Keratinocyte (primary cell): ENCODE measurements at regions not wholly inside any gene's neighbourhood (a gene's known extent, or its start where the extent isn't known, plus 50 kb on each side); places are given as distances from the start of the nearest gene placed in this dataset.

Experiments
- DNase-seq: peaks from one replicate; pipeline ENCODE4 v3.0.0-alpha.2; 2011; ENCODE audit warnings: low read depth, missing footprints, low spot score
- FAIRE-seq: peaks from 2 replicates; lab custom pipeline; 2011; peaks lifted over from hg19 to GRCh38; lab: Jason Lieb, UNC
- H2AFZ ChIP-seq: 2 replicates; pipeline ENCODE4 v1.6.0; 2012; ENCODE audit warnings: low read length, control low read depth, inconsistent platforms; ENCODE audit not compliant: control insufficient read depth
- H3K27ac ChIP-seq: 2 replicates; pipeline ENCODE4 v1.5.1; 2011; ENCODE audit warnings: low read length; ENCODE audit not compliant: control insufficient read depth, insufficient read depth
- H3K27me3 ChIP-seq: 3 replicates; pipeline ENCODE4 v1.6.0; 2011; ENCODE audit warnings: low read length; ENCODE audit not compliant: control insufficient read depth, insufficient read depth; ENCODE audit errors: extremely low read depth
- H3K36me3 ChIP-seq, 2 experiments: 2 replicates in 1 of 2; 3 replicates in 1 of 2; pipeline ENCODE4 v1.5.1; 2011; ENCODE audit warnings: low read length in 2 of 2, mild to moderate bottlenecking in 1 of 2; ENCODE audit not compliant: control insufficient read depth in 2 of 2, insufficient read depth in 2 of 2; ENCODE audit errors: extremely low read depth in 1 of 2
- H3K4me1 ChIP-seq: 3 replicates; pipeline ENCODE4 v1.5.1; 2011; ENCODE audit warnings: low read length; ENCODE audit not compliant: control insufficient read depth, insufficient read depth; ENCODE audit errors: extremely low read depth
- H3K4me2 ChIP-seq: 3 replicates; pipeline ENCODE4 v1.6.0; 2011; ENCODE audit warnings: low read depth, low read length; ENCODE audit not compliant: control insufficient read depth, insufficient read depth; ENCODE audit errors: extremely low read depth
- H3K4me3 ChIP-seq, 3 experiments: fragments of 200-600 bp in 1 of 3; sonication (generic) in 1 of 3; 2 replicates in 2 of 3; 3 replicates in 1 of 3; pipeline ENCODE4 v1.5.1; 2011 to 2016; ENCODE audit warnings: low read length in 3 of 3, mild to moderate bottlenecking in 3 of 3, control low read depth in 2 of 3, inconsistent platforms in 1 of 3, low read depth in 1 of 3, mixed read lengths in 1 of 3, mixed run types in 1 of 3, moderate library complexity in 1 of 3; ENCODE audit not compliant: control insufficient read depth in 2 of 3, insufficient read depth in 2 of 3; ENCODE audit errors: extremely low read depth in 1 of 3
- H3K79me2 ChIP-seq: 2 replicates; pipeline ENCODE4 v1.6.0; 2012; ENCODE audit warnings: low read length; ENCODE audit not compliant: control insufficient read depth, insufficient read depth
- H3K9ac ChIP-seq: 3 replicates; pipeline ENCODE4 v1.6.0; 2011; ENCODE audit warnings: low read length; ENCODE audit not compliant: control insufficient read depth, insufficient read depth; ENCODE audit errors: extremely low read depth
- H3K9me1 ChIP-seq: 3 replicates; pipeline ENCODE4 v1.6.0; 2011; ENCODE audit warnings: low read length; ENCODE audit not compliant: control insufficient read depth, insufficient read depth; ENCODE audit errors: extremely low read depth
- H3K9me3 ChIP-seq: 2 replicates; pipeline ENCODE4 v1.5.1; 2012; ENCODE audit warnings: low read depth, low read length; ENCODE audit not compliant: control insufficient read depth
- H4K20me1 ChIP-seq: 3 replicates; pipeline ENCODE4 v1.6.0; 2011; ENCODE audit warnings: low read length; ENCODE audit not compliant: control insufficient read depth, insufficient read depth; ENCODE audit errors: extremely low read depth
- EZH2 ChIP-seq: IDR thresholded peaks from one replicate; pipeline ENCODE4 v1.6.1; 2012; ENCODE audit warnings: inconsistent platforms, mild to moderate bottlenecking, low read length, moderate library complexity
- dilution Hi-C: fragments of 300-500 bp; cut with MboI; formaldehyde crosslinking; loops from one replicate; pipeline ENCODE4 v1.7.0; 2020; ENCODE audit warnings: low sequenced_read_pairs; ENCODE audit not compliant: extremely low pct_ligation_motif_present
- TF ChIP-seq, protein P1 (sequence below), 3 experiments: IDR thresholded peaks in 1 of 3; conservative IDR thresholded peaks in 1 of 3; optimal IDR thresholded peaks in 1 of 3; 2 replicates in 2 of 3; 3 replicates in 1 of 3; pipeline versions ENCODE3 to v1.5.1; 2011; ENCODE audit warnings: low read length in 3 of 3, mild to moderate bottlenecking in 3 of 3, moderate library complexity in 2 of 3, control low read depth in 1 of 3, inconsistent platforms in 1 of 3; ENCODE audit not compliant: insufficient read depth in 2 of 3; ENCODE audit errors: extremely low read depth in 1 of 3

DNA sequence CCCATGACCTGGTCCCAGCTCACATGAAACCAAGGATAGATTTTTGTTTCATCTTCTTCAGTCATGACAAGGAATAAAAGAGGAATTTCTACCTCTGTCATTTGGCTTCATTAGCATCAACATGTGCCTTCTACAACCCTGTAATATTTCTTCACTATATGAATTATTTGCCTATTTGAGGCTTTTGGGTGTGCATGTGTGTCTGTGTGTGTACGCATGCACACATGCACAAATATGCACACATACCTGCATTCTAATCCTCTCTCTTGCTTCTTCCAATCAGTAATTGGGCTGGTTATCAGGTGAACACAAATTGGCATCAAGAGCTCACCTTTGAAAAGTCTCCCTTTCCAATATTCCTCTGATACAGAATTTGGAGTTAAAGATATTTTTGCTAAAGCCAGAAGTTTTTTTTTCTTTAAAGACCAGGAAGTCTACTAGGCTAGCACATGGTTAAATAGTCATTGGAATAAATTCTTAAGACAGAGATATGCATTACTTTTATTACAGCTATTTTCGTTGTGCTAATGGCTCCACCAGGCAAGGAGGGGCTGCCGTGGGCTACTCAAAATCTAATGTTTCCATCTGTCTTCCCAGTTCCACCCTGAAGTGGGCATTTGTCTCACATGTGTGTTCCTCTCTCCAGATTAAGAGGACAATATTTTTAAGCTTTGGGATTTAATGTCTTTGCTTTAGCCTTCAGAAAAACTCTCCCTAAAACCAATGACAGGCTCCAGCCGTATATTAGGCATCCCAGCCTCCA is 547.2 kb upstream of the CDH5 start:
- Histone ChIP-seq H3K4me2 (no peak overlapping the region), H4K20me1 (no peaks in the 10 kb centered on the region), H3K4me1 (no peaks in the 10 kb centered on the region), H3K27ac (no peak overlapping the region), H3K4me3 (no peak overlapping the region), H2AFZ (no peak overlapping the region), H3K36me3 (no peaks in the 10 kb centered on the region), H3K27me3 (no peaks in the 10 kb centered on the region), H3K79me2 (no peaks in the 10 kb centered on the region), H3K9ac (no peak overlapping the region), H3K9me3 (no peaks in the 10 kb centered on the region), H3K9me1 (no peaks in the 10 kb centered on the region)
- DNase-seq (no peak), FAIRE-seq (no peak)
- TF ChIP-seq, protein P1, sequence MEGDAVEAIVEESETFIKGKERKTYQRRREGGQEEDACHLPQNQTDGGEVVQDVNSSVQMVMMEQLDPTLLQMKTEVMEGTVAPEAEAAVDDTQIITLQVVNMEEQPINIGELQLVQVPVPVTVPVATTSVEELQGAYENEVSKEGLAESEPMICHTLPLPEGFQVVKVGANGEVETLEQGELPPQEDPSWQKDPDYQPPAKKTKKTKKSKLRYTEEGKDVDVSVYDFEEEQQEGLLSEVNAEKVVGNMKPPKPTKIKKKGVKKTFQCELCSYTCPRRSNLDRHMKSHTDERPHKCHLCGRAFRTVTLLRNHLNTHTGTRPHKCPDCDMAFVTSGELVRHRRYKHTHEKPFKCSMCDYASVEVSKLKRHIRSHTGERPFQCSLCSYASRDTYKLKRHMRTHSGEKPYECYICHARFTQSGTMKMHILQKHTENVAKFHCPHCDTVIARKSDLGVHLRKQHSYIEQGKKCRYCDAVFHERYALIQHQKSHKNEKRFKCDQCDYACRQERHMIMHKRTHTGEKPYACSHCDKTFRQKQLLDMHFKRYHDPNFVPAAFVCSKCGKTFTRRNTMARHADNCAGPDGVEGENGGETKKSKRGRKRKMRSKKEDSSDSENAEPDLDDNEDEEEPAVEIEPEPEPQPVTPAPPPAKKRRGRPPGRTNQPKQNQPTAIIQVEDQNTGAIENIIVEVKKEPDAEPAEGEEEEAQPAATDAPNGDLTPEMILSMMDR (optimal IDR thresholded peaks at IDR 0.05 in 1 of 3, IDR thresholded peaks at IDR 0.05 in 1 of 3, conservative IDR thresholded peaks at IDR 0.05 in 1 of 3; ENCODE audit: extremely low read depth in 1 of 3, insufficient read depth in 2 of 3, low read length in 3 of 3), result no peak
- TF ChIP-seq EZH2, result no peak
- dilution Hi-C loops, result no loop called here

DNA sequence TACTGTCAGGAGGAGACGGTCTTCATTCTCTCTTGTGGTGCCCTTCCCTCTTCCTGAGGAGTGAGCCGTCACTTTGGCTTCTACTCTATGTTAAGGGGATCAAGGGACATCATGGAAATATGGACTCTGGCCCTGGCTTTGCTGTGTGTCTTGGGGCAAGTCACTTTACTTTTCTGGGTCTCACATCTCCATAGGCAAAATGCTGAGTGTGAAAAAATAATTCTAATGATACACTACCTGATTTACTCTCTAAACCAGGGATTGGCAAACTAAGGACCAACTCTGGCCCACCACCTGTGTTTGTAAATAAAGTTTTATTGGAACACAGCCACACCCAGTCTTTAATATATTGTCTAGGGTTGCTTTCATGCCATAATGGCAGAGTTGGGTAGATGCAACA is 548.7 kb upstream of the CDH5 start:
- dilution Hi-C loops, result no loop called here
- no peaks in the 10 kb centered on the region for H3K9me3 ChIP-seq
- H3K4me3 ChIP-seq, result no peak overlapping the region
- FAIRE-seq (no peak), DNase-seq (no peak)
- no peak overlapping the region for H3K27ac ChIP-seq
- no peak overlapping the region for H3K4me2 ChIP-seq
- H3K79me2 ChIP-seq, result no peaks in the 10 kb centered on the region
- no peaks in the 10 kb centered on the region for H4K20me1 ChIP-seq
- no peaks in the 10 kb centered on the region for H3K4me1 ChIP-seq
- H3K9ac ChIP-seq, result no peak overlapping the region
- H3K36me3 ChIP-seq, result no peaks in the 10 kb centered on the region
- H2AFZ ChIP-seq, result no peak overlapping the region
- no peaks in the 10 kb centered on the region for H3K27me3 ChIP-seq
- TF ChIP-seq, protein P1 (optimal IDR thresholded peaks at IDR 0.05 in 1 of 3, IDR thresholded peaks at IDR 0.05 in 1 of 3, conservative IDR thresholded peaks at IDR 0.05 in 1 of 3; ENCODE audit: extremely low read depth in 1 of 3, insufficient read depth in 2 of 3, low read length in 3 of 3), result no peak
- TF ChIP-seq EZH2, result no peak
- H3K9me1 ChIP-seq, result no peaks in the 10 kb centered on the region
